IMR-90 (cell line): ENCODE measurements at regions not wholly inside any gene's neighbourhood (a gene's known extent, or its start where the extent isn't known, plus 50 kb on each side); places are given as distances from the start of the nearest gene placed in this dataset.
A peak's percentile ranks its signal among the peaks of the same experiment; 100 is the strongest.

Source experiments
- ATAC-seq: fragments of 200-7000 bp; cut with Tn5 transposase; 2 replicates; pipeline ENCODE4 v1.9.1; 2020; ENCODE audit warnings: low read depth, mild to moderate bottlenecking, moderate library complexity
- BruUV-seq: library from RNA; stranded (reverse); fragments of 400-500 nt; replicated peaks from 2 replicates; lab custom pipeline; 2021; lab: Mats Ljungman, UMichigan
- CTCF ChIA-PET: fragments of 300-600 bp; formaldehyde crosslinking; extraction: SDS; loops from one replicate; lab custom pipeline; 2021; ENCODE audit warnings: antibody characterized with exemption; lab: Yijun Ruan, JAX
- POLR2A ChIA-PET: fragments of 300-600 bp; sonication (Branson Sonifier 250); formaldehyde crosslinking; loops from one replicate; lab custom pipeline; 2022; ENCODE audit warnings: antibody characterized with exemption; ENCODE audit not compliant: unreplicated experiment; lab: Charles Lee
- DNase-seq: peaks from one replicate; pipeline ENCODE4 v3.0.0; 2013
- H2AFZ ChIP-seq: replicated peaks from 2 replicates; pipeline ENCODE3; 2013; ENCODE audit warnings: low read length, mild to moderate bottlenecking; ENCODE audit not compliant: poor library complexity
- H2AK5ac ChIP-seq: 2 replicates; pipeline ENCODE4 v1.6.1; 2013; ENCODE audit warnings: low read depth, low read length, inconsistent platforms
- H2AK9ac ChIP-seq: replicated peaks from 2 replicates; pipeline ENCODE3; 2013; ENCODE audit warnings: mild to moderate bottlenecking, low read depth, low read length, moderate library complexity; ENCODE audit not compliant: poor library complexity
- H2BK120ac ChIP-seq: 2 replicates; pipeline ENCODE4 v1.6.1; 2013; ENCODE audit warnings: low read depth, low read length, inconsistent platforms
- H2BK15ac ChIP-seq: 3 replicates; pipeline ENCODE4 v1.6.1; 2013; ENCODE audit warnings: low read depth, low read length, inconsistent platforms
- H2BK20ac ChIP-seq: 2 replicates; pipeline ENCODE4 v1.6.1; 2013; ENCODE audit warnings: low read depth, mild to moderate bottlenecking, inconsistent platforms, low read length, moderate library complexity
- H2BK5ac ChIP-seq: 2 replicates; pipeline ENCODE4 v1.6.1; 2013; ENCODE audit warnings: mild to moderate bottlenecking, low read depth, low read length, inconsistent platforms; ENCODE audit not compliant: poor library complexity, severe bottlenecking
- H3K14ac ChIP-seq: replicated peaks from 2 replicates; pipeline ENCODE4 v1.6.1; 2013; ENCODE audit warnings: low read depth, low read length, inconsistent platforms
- H3K18ac ChIP-seq: 2 replicates; pipeline ENCODE4 v1.6.1; 2013; ENCODE audit warnings: low read depth, low read length, control low read depth
- H3K23ac ChIP-seq: 2 replicates; pipeline ENCODE4 v1.6.1; 2013; ENCODE audit warnings: low read depth, low read length, inconsistent platforms
- H3K27ac ChIP-seq: 2 replicates; pipeline ENCODE4 v1.5.1; 2013; ENCODE audit warnings: mild to moderate bottlenecking, control low read depth, low read length; ENCODE audit not compliant: insufficient read depth
- H3K27me3 ChIP-seq: 2 replicates; pipeline ENCODE4 v1.6.1; 2013; ENCODE audit warnings: low read length; ENCODE audit not compliant: control insufficient read depth, insufficient read depth
- H3K36me3 ChIP-seq: 2 replicates; pipeline ENCODE4 v1.6.1; 2013; ENCODE audit warnings: low read length, mixed read lengths; ENCODE audit not compliant: control insufficient read depth, insufficient read depth
- H3K4ac ChIP-seq: 2 replicates; pipeline ENCODE4 v1.6.1; 2013; ENCODE audit warnings: low read depth, low read length, inconsistent platforms
- H3K4me1 ChIP-seq: 2 replicates; pipeline ENCODE4 v1.6.1; 2013; ENCODE audit warnings: low read length, mixed read lengths; ENCODE audit not compliant: control insufficient read depth, insufficient read depth
- H3K4me2 ChIP-seq: 2 replicates; pipeline ENCODE4 v1.6.1; 2013; ENCODE audit warnings: low read depth, mild to moderate bottlenecking, control low read depth, low read length, moderate library complexity
- H3K4me3 ChIP-seq: 2 replicates; pipeline ENCODE4 v1.5.1; 2013; ENCODE audit warnings: low read depth, mild to moderate bottlenecking, control low read depth, low read length, moderate library complexity; ENCODE audit not compliant: insufficient read depth
- H3K56ac ChIP-seq: 2 replicates; pipeline ENCODE4 v1.6.1; 2013; ENCODE audit warnings: low read length, inconsistent platforms; ENCODE audit not compliant: insufficient read depth; ENCODE audit errors: extremely low read depth
- H3K79me1 ChIP-seq, 2 experiments: 2 replicates each; pipeline ENCODE4 v1.6.1; 2013; ENCODE audit warnings: low read length in 2 of 2, inconsistent platforms in 1 of 2, low read depth in 1 of 2
- H3K9ac ChIP-seq: 2 replicates; pipeline ENCODE4 v1.6.1; 2013; ENCODE audit warnings: low read depth, low read length, control low read depth
- H3K9me1 ChIP-seq: 2 replicates; pipeline ENCODE4 v1.6.1; 2013; ENCODE audit warnings: low read length, inconsistent platforms; ENCODE audit not compliant: insufficient read depth
- H3K9me3 ChIP-seq: 2 replicates; pipeline ENCODE4 v1.6.1; 2013; ENCODE audit warnings: low read length; ENCODE audit not compliant: control insufficient read depth, insufficient read depth
- H4K20me1 ChIP-seq: 2 replicates; pipeline ENCODE4 v1.6.1; 2013; ENCODE audit warnings: low read length, inconsistent platforms; ENCODE audit not compliant: insufficient read depth
- H4K5ac ChIP-seq: 2 replicates; pipeline ENCODE4 v1.6.1; 2013; ENCODE audit warnings: mild to moderate bottlenecking, low read depth, low read length, control low read depth
- H4K8ac ChIP-seq, 2 experiments: 2 replicates each; pipeline ENCODE4 v1.6.1; 2013; ENCODE audit warnings: low read depth in 2 of 2, low read length in 2 of 2, control low read depth in 1 of 2, inconsistent platforms in 1 of 2
- H4K91ac ChIP-seq: 2 replicates; pipeline ENCODE4 v1.6.1; 2013; ENCODE audit warnings: low read depth, low read length, inconsistent platforms; ENCODE audit not compliant: insufficient read depth
- CTCF ChIP-seq: conservative IDR thresholded peaks from 2 replicates; pipeline ENCODE4 v1.5.1; 2012; ENCODE audit warnings: mild to moderate bottlenecking, low read depth, low read length, improper control_type of control experiment
- POLR2A ChIP-seq: IDR thresholded peaks from 2 replicates; pipeline ENCODE4 v1.6.1; 2012; ENCODE audit warnings: mild to moderate bottlenecking, low read depth, low read length
- RAD21 ChIP-seq: IDR thresholded peaks from 2 replicates; pipeline ENCODE4 v1.6.1; 2012; ENCODE audit warnings: low read length, improper control_type of control experiment
- SMC3 ChIP-seq: fragments of 150-350 bp; IDR thresholded peaks from 2 replicates; pipeline ENCODE4 v1.6.1; 2016; ENCODE audit warnings: low read depth, mild to moderate bottlenecking, antibody characterized with exemption, low read length, moderate library complexity
- USF2 ChIP-seq: fragments of 150-350 bp; IDR thresholded peaks from 2 replicates; pipeline ENCODE4 v1.6.1; 2017; ENCODE audit warnings: mild to moderate bottlenecking, antibody characterized with exemption, low read length, low read depth
- WGBS, 2 experiments: methylation state at CpG; one replicate each; pipeline versions ENCODE4 v1.1.5 to v1.1.7; 2013; ENCODE audit warnings: missing lambda C conversion rate in 2 of 2; ENCODE audit not compliant: insufficient read length in 1 of 2; ENCODE audit errors: extremely low coverage in 2 of 2; 5-methylcytosine and 5-hydroxymethylcytosine counted together
- dilution Hi-C: fragments of 300-500 bp; cut with HindIII; formaldehyde crosslinking; loops from one replicate; pipeline ENCODE4 v1.14.3; 2018; ENCODE audit warnings: low sequenced_read_pairs; ENCODE audit not compliant: unreplicated experiment
- in situ Hi-C: fragments of 300-500 bp; cut with MboI; formaldehyde crosslinking; loops from 3 replicates; pipeline ENCODE4 v1.14.3; 2019; ENCODE audit warnings: low sequenced_read_pairs, inconsistent platforms, mixed read lengths
- intact Hi-C: fragments of 100-400 bp; cut with micrococcal nuclease; formaldehyde crosslinking; loops from 2 replicates; pipeline ENCODE4 v1.10.0; 2022

- no peak overlapping the region for H2BK5ac ChIP-seq
- H2BK20ac ChIP-seq, result no peak overlapping the region
- H3K9me3 ChIP-seq, result peaks cover 3% of the 10 kb centered on the region; the same call in 1 of the 2 replicates
- DNase-seq (peak; percentile 60), ATAC-seq (peak; percentile 46; the same call in 1 of the 2 replicates)
- no peaks in the 10 kb centered on the region for H3K79me1 ChIP-seq
- intact Hi-C loops, result no loop called here
- H2BK120ac ChIP-seq, result no peak overlapping the region
- peaks cover 10% of the 10 kb centered on the region for H3K27me3 ChIP-seq
- no peak overlapping the region for H3K23ac ChIP-seq
- H3K9me1 ChIP-seq, result no peaks in the 10 kb centered on the region
- TF ChIP-seq POLR2A, result no peak
- peak; percentile 70 for TF ChIP-seq SMC3
- no peak for TF ChIP-seq USF2
- TF ChIP-seq RAD21, result peak; percentile 73
- peak; percentile 63 for TF ChIP-seq CTCF
- H3K56ac ChIP-seq, result no peak overlapping the region
- no peak overlapping the region for H4K5ac ChIP-seq
- H2AK5ac ChIP-seq, result no peak overlapping the region
- WGBS, 2 experiments, result 100% methylated on average over 1 of the region's 4 CpGs; no CpG with 5 or more reads in 1 of the 2 experiments
- ChIA-PET POLR2A (interaction anchor here (0.6 kb wide), 1 partner anchor 478 kb away, joined by 3 read pairs; the partner anchor contains the start of gene FOXL1), CTCF (interaction anchor here (0.5 kb wide), 1 partner anchor 121 kb away, joined by 4 read pairs; no protein-coding TSS in a partner anchor)
- no peak overlapping the region for H4K91ac ChIP-seq
- H3K18ac ChIP-seq, result no peak overlapping the region
- dilution Hi-C loops, result no loop called here
- no peak overlapping the region for H3K4me3 ChIP-seq
- no peak overlapping the region for H4K8ac ChIP-seq
- H3K4ac ChIP-seq, result no peak overlapping the region
- H3K14ac ChIP-seq, result no peak overlapping the region
- H3K9ac ChIP-seq, result no peak overlapping the region
- H3K27ac ChIP-seq, result no peak overlapping the region
- no peak overlapping the region for H2AFZ ChIP-seq
- no peak overlapping the region for H3K4me2 ChIP-seq
- H3K4me1 ChIP-seq, result no peaks in the 10 kb centered on the region; the same call in 1 of the 2 replicates
- H4K20me1 ChIP-seq, result no peaks in the 10 kb centered on the region
- in situ Hi-C loops, result no loop called here
- BruUV-seq, result no TSS peak
- peak overlapping the region; percentile 29 for H2AK9ac ChIP-seq
- no peaks in the 10 kb centered on the region for H3K36me3 ChIP-seq
- no peak overlapping the region for H2BK15ac ChIP-seq
Observed at GRCh38 chr16:87056083-87056482, 261.1 kb downstream of the C16orf95 start.
